Islet precursor cell (in vitro differentiated cells): ENCODE measurements at regions not wholly inside any gene's neighbourhood (a gene's known extent, or its start where the extent isn't known, plus 50 kb on each side); places are given as distances from the start of the nearest gene placed in this dataset.
A peak's percentile ranks its signal among the peaks of the same experiment; 100 is the strongest.

Experiments
- DNase-seq: peaks from one replicate; pipeline ENCODE4 v3.0.0-alpha.2; 2018

- no peak for DNase-seq
Observed at GRCh38 chr1:17907999-17908398, 152.9 kb downstream of the ACTL8 start.

- no peak for DNase-seq
Observed at GRCh38 chr1:17908945-17909344, 153.8 kb downstream of the ACTL8 start.

DNA sequence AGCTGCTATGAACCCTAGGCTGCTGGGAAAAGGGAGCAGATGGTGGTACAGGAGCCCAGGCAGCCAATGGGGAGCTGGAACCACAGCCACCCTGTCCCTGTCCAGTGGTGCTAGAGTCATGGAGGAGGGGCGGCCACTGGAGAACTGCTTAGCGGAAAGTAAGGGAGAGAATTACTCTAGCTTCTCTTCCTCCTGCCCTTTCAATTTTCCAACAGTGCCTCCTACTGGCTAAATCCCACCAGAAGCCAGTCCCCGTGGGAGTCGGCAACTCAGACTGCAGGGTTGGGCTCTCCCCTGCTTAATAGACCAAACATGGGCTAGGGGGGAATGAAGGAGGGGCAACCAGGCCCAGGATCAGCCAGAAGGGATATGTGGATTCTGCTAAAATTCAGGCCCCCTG is 154.5 kb downstream of the ACTL8 start:
- DNase-seq, result peak; percentile 63

DNA sequence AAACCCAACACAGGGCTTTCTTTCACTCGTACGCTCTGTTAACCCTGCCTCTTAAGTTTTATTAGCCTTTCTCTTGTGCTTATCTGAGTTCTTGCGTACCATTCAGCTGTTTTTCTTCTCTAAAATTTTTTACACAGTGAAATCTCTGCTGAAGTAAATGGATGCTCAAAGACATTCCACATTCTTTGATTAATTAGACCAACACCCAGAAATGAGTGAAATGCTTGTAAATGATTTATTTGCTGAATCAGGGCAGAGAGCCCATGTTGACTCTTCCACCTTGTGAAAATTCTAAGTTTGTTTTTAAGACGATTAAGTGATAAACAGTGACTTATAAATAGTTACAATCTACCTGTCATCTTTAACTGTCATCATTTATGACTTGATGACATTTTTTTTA is 156.7 kb downstream of the ACTL8 start:
- DNase-seq, result no peak

GRCh38 chr1:17912491-17912890 is 157.4 kb downstream of the ACTL8 start:
- no peak for DNase-seq

DNA sequence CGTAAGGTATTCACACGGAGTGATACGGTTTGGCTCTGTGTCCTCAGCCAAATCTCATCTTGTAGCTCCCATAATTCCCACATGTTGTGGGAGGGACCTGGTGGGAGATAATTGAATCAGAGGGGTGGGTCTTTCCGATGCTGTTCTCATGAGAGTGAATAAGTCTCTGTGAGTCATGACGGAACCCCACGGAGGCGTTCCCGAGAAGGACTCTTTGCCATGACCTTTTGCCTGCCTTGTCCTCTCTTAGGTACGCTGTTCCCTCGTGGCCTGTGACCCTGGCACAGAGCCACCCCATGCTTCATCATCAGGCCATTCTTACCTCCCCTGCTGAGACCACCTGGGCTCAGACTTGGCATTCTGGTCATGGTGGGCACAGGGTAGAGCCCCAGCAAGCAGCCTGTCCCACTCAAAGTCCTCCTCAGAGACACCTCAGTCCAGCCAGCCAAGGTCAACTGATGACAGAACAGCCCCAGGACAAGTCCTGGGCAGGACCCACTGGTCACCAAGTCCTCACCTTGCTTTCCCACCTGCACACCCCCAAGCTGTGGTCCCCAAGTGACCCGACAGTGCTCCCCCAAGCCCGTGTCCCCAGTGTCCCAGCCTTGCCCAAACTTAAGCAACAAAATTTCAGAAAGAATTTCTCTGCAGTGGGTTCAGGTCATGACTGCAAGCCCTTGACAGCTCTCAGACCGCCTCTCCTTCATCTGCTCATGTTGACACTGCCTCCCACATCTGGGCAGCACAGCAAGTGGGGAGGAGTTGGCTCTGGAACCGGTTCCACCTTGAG is 158.4 kb downstream of the ACTL8 start:
- peak; percentile 22 for DNase-seq

DNA sequence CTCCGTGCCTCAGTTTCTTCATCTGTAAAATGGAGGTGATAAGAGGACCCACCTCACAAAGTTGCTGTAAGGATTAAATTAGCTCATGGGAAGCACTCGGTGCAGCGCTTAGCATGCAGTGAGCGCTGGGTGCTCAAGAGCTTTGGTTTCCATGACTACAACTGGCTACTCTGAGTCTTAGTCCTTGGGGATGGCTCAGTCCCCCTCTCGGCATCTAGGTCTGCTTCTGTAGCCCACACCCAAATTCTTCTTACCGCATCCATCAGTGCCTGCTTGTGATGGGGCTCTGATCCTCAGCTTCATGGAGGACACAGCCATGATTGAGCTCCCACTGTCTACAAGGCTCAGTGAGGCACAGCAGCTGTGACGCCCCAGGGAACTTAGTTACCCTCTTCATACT is 159.0 kb downstream of the ACTL8 start:
- no peak for DNase-seq

GRCh38 chr1:17914987-17915386 is 159.9 kb downstream of the ACTL8 start:
- peak; percentile 37 for DNase-seq

DNA sequence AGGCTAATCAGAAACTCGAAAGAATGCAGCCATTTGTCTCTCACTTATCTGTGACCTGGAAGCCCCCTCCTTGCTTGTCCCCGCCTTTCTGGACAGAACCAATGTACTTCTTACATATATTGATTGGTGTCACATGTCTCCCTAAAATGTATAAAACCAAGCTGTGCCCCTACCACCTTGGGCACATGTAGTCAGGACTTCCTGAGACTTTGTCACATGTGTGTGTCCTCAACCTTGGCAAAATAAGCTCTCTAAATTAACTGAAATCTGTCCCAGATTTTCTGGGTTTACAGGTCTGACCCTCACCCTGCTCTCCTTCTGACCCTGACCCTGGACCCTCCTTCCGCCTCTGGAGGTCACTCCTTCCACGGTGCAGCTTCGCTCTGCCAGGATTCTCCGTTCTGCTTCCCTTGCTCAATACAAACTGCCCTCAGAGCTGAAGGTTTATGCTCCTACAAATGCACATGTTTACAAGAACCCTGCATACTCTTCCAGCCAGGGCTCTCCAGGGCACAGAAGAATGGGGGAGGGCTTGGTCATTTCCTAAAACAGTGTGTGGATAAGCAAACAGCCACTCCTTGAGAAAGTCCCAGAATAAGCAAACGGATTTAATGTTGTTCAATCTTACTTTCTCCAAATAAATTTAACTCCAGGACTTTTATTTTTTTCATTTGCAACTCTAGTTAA is 160.5 kb downstream of the ACTL8 start:
- DNase-seq, result peak; percentile 41

GRCh38 chr1:17916702-17917101 is 161.6 kb downstream of the ACTL8 start:
- DNase-seq, result no peak

GRCh38 chr1:17919525-17920439 is 164.6 kb downstream of the ACTL8 start:
- peak; percentile 72 for DNase-seq

DNA sequence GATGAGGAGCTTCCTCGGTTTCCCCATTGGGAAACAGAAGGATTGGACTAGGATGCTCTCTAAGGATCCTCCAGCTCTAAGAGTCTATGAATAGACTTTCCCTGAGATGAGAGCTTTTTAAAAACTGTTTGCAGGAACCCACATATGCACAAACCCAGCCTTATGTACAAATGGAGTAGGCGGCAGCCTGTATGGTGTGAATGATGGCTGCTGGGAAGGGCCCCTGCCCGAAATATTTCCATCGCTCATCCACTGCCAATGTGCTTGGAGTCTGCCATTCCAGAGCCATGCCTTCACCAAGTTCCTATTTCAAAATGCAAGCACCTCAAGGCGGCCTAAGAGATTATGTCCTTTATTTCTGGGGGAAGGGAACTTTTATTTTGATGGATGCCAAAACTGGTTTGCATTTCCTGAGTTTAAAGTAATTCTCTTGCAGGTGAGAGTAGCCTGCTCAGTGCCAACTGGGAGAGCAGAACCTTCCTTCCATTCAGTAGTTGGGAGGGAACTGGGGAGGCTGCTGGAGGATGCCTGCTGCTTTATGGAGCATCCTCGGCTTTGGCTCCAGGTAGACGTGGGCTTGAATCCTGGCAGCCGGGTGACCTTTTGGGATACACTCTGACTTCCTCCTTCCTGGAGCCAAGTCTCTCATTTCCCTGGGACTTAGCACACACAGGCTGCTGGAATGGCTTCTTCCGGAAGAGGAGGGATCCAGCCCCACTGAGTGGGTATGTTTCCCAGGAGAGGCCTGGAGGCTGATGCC is 165.9 kb downstream of the ACTL8 start:
- DNase-seq, result peak; percentile 32

DNA sequence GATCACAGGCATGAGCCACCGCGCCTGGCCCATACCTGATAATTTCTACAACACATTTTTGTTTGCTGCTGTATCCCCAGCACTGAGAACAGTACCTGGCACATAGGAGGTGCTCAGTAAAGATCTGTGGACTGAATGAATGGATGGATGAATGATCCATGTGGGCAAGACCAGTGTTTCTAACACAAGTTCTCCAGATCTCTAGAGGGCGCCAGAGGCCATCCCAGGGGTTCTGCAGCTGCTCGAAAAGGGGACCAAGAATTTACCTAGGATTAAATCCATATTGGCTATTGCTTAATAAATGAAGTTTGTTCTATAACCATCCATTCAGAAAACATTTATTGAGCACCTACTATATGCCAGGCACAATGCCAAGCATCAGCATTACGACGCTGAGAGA is 167.7 kb downstream of the ACTL8 start:
- peak; percentile 60 for DNase-seq

GRCh38 chr1:17923666-17924065 is 168.5 kb downstream of the ACTL8 start:
- no peak for DNase-seq

GRCh38 chr1:17924578-17924977 is 169.4 kb downstream of the ACTL8 start:
- DNase-seq, result no peak

- DNase-seq, result no peak
Observed at GRCh38 chr1:17925290-17926237, 170.4 kb downstream of the ACTL8 start.

- no peak for DNase-seq
Observed at GRCh38 chr1:17926906-17927305, 171.8 kb downstream of the ACTL8 start.

DNA sequence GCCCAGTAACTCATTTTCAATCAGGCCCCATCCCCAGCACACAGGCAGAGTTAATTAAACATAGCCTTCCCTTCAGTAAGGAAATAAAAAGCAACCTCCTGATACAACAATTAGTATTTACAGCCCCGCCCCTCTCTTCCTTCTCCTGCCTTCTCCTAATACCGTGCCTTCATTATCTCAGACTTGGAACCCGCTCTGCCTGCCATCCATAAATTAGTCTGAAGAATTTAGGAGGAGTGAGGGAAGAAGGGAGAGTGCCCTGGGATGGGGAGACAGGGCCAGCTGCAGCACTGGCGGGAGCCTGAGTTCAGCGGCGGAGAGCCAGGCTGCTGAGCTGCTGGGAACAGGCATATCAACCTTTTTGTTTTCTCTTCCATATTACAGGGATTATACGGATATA is 172.8 kb downstream of the ACTL8 start:
- DNase-seq, result no peak

DNA sequence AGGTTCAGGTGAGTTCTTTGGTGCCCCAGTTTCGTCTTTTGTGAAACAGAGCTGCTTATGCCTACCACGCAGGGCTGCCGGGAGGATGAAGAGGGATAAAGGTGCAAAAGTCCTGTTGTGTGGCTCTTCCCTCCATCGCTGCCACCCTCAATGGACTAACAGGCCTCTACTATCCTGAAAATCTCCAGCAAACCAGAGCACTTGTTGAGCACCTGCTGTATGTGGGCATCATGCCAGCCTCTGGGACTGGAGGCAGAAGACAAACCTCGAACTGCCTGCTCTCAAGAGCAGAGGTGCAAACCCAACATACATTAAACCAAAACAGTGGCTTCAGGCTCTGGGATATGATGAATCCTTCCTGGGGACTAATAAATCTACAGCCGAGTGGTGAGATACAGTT is 174.1 kb downstream of the ACTL8 start:
- no peak for DNase-seq

DNA sequence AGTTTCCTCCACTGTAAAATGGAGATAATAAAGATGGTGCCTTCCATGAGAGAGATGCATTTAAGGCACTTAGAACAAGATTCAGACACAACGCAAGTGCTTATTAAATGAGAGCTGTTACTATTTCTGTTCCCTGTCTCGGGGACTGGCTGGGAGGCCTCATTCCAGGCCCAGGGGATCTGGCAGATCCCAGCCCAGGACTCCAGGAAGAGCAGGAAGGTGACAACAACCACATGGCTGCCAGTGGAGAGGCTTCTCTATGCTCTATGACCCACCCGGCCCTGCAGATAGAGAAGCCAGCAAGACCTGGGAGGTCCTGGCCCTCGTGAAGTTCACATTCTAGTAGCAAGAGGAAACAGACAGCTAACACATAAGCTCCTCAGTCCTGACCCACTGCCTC is 175.5 kb downstream of the ACTL8 start:
- DNase-seq, result no peak

DNA sequence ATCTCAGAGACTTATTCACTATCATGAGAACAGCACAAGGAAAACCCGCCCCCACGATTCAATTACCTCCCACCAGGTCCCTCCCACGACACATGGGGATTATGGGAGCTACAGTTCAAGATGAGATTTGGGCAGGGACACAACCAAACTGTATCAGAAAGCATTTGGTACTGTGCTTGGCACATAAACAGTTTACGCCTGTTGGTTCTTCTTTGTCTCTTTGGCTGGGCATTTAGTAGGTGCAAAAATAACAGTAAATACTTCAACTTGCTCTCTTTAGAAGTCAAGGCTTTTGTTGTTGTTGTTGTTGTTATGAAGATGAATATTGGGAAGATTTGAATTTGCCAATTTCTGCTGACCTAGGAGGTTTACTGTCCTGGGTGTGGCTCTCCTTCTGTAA is 175.4 kb upstream of the IGSF21 start:
- no peak for DNase-seq

- no peak for DNase-seq
Observed at GRCh38 chr1:17933501-17933900, 174.1 kb upstream of the IGSF21 start.
